Astrocyte (in vitro differentiated cells and primary cell): ENCODE measurements at regions not wholly inside any gene's neighbourhood (a gene's known extent, or its start where the extent isn't known, plus 50 kb on each side); places are given as distances from the start of the nearest gene placed in this dataset.

Source experiments
- CTCF ChIP-seq: IDR thresholded peaks from 2 replicates; pipeline ENCODE4 v1.5.1; 2011; ENCODE audit warnings: low read depth, mild to moderate bottlenecking, inconsistent platforms, low read length, moderate library complexity; ENCODE audit not compliant: insufficient read depth
- EZH2 ChIP-seq: IDR thresholded peaks from 2 replicates; pipeline ENCODE4 v1.6.1; 2012; ENCODE audit warnings: mild to moderate bottlenecking, low read length, inconsistent platforms; ENCODE audit not compliant: insufficient read depth

DNA sequence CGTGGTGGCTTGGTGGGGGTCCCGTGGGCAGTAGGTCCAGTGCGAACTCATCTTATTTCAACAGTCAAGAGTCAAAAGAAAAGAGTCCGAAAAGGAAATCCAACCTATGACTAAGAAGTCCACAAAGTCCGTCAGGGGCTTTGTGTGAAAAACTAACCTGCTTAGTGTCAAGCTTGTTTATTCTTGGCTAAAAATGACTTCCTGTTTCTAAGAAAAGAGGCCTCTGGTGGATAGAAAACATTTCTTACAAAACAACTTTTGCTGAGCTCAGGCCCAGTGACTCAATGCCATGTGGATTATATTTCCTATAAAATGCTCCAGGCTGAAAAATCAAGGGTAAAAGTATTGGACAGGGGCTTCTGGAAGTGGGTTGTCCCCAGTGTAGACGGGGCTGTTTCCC is 105.9 kb downstream of the GADD45G start:
- no peak for TF ChIP-seq CTCF
- TF ChIP-seq EZH2 = no peak
